HepG2 (cell line): ENCODE measurements at regions not wholly inside any gene's neighbourhood (a gene's known extent, or its start where the extent isn't known, plus 50 kb on each side); places are given as distances from the start of the nearest gene placed in this dataset.

Experiments used
- CEBPB ChIP-seq: IDR thresholded peaks from 2 replicates; pipeline ENCODE4 v1.6.1; 2011; ENCODE audit warnings: low read depth, low read length, improper control_type of control experiment, borderline replicate concordance
- ELF4 ChIP-seq: sonication (generic); formaldehyde crosslinking; IDR thresholded peaks from 2 replicates; pipeline ENCODE4 v1.5.0; 2020; ENCODE audit warnings: missing genetic modification reagents, mild to moderate bottlenecking, moderate library complexity, borderline replicate concordance
- ETV6 ChIP-seq: sonication (generic); formaldehyde crosslinking; conservative IDR thresholded peaks from 2 replicates; pipeline ENCODE4 v1.4.0; 2020; ENCODE audit warnings: missing genetic modification reagents
- NFIC ChIP-seq: IDR thresholded peaks from 2 replicates; pipeline ENCODE4 v1.6.1; 2012; ENCODE audit warnings: mild to moderate bottlenecking, low read length, inconsistent platforms
- POGZ ChIP-seq: sonication (generic); formaldehyde crosslinking; IDR thresholded peaks from 2 replicates; pipeline ENCODE4 v1.4.0; 2020; ENCODE audit warnings: mild to moderate bottlenecking, missing genetic modification reagents
- RNF219 ChIP-seq: sonication (generic); formaldehyde crosslinking; IDR thresholded peaks from 2 replicates; pipeline ENCODE4 v1.5.0; 2020; ENCODE audit warnings: mild to moderate bottlenecking, missing genetic modification reagents
- TCF7 ChIP-seq: sonication (generic); IDR thresholded peaks from 2 replicates; pipeline ENCODE4 v1.6.1; 2016; ENCODE audit warnings: antibody characterized with exemption, low read depth
- ZNF124 ChIP-seq: sonication (generic); formaldehyde crosslinking; IDR thresholded peaks from 2 replicates; pipeline ENCODE4 v1.4.0; 2020; ENCODE audit warnings: missing genetic modification reagents
- ZNF282 ChIP-seq: fragments of 450-650 bp; IDR thresholded peaks from 2 replicates; pipeline ENCODE4 v1.6.1; 2018; ENCODE audit not compliant: partially characterized antibody
- ZNF629 ChIP-seq: sonication (generic); formaldehyde crosslinking; conservative IDR thresholded peaks from 2 replicates; pipeline ENCODE4 v1.5.0; 2020; ENCODE audit warnings: missing genetic modification reagents
- ZNF878 ChIP-seq: sonication (generic); formaldehyde crosslinking; IDR thresholded peaks from 2 replicates; pipeline ENCODE4 v1.8.1; 2023; ENCODE audit warnings: mild to moderate bottlenecking, missing genetic modification reagents, moderate library complexity

- TF ChIP-seq ZNF124 (CRISPR knock-in tag), result no peak
- TF ChIP-seq NFIC, result no peak
- no peak for TF ChIP-seq RNF219
- TF ChIP-seq POGZ (CRISPR knock-in tag), result no peak
- TF ChIP-seq ZNF629 (CRISPR knock-in tag), result no peak
- no peak for TF ChIP-seq ZNF282
- TF ChIP-seq CEBPB, result no peak
- TF ChIP-seq ELF4 (CRISPR knock-in tag), result no peak
- TF ChIP-seq TCF7, result no peak
- TF ChIP-seq ETV6 (CRISPR knock-in tag), result no peak
- TF ChIP-seq ZNF878, result no peak
Observed at GRCh38 chr6:137401088-137401487, 93.1 kb downstream of the OLIG3 start.
